ENCODE measurements at regions not wholly inside any gene's neighbourhood (a gene's known extent, or its start where the extent isn't known, plus 50 kb on each side); places are given as distances from the start of the nearest gene placed in this dataset.

- TF ChIP-seq, protein P1, sequence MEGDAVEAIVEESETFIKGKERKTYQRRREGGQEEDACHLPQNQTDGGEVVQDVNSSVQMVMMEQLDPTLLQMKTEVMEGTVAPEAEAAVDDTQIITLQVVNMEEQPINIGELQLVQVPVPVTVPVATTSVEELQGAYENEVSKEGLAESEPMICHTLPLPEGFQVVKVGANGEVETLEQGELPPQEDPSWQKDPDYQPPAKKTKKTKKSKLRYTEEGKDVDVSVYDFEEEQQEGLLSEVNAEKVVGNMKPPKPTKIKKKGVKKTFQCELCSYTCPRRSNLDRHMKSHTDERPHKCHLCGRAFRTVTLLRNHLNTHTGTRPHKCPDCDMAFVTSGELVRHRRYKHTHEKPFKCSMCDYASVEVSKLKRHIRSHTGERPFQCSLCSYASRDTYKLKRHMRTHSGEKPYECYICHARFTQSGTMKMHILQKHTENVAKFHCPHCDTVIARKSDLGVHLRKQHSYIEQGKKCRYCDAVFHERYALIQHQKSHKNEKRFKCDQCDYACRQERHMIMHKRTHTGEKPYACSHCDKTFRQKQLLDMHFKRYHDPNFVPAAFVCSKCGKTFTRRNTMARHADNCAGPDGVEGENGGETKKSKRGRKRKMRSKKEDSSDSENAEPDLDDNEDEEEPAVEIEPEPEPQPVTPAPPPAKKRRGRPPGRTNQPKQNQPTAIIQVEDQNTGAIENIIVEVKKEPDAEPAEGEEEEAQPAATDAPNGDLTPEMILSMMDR (conservative IDR thresholded peaks at IDR 0.05; ENCODE audit: low read depth, low read length), result no peak
- TF ChIP-seq EZH2 (IDR thresholded peaks at IDR 0.05; ENCODE audit: low read length, unreplicated experiment) (no peak), EZH2phosphoT487 (IDR thresholded peaks at IDR 0.05; ENCODE audit: borderline replicate concordance, low read length) (no peak)
These were observed 304.6 kb downstream of the ARAP2 start for GRCh38 chr4:35939751-35940150.
